ENCODE measurements at regions not wholly inside any gene's neighbourhood (a gene's known extent, or its start where the extent isn't known, plus 50 kb on each side); places are given as distances from the start of the nearest gene placed in this dataset.
"Not testable (repeated sequence)": the region's sequence is repeated elsewhere in the genome, so short reads cannot be mapped to it uniquely, and the experiment has no call there.

GRCh38 chr7:124101173-124101768 is 68.4 kb upstream of the TMEM229A start:
- Mint-ChIP-seq H3K4me3 (no peak overlapping the region), H3K9me3 (peaks cover 4 to 28% (median 12%) of the 10 kb centered on the region in 6 donors), H3K36me3 (no peaks in the 10 kb centered on the region), H3K27ac (no peak overlapping the region), H3K4me1 (no peaks in the 10 kb centered on the region), H3K27me3 (ENCODE audit: low read depth in 3 of 3) (peaks cover 0 to 3% (median 0%) of the 10 kb centered on the region in 3 donors)
- no peak for DNase-seq

- Mint-ChIP-seq H3K4me1 (no peaks in the 10 kb centered on the region), H3K27me3 (ENCODE audit: low read depth in 3 of 3) (peaks cover 0 to 3% (median 0%) of the 10 kb centered on the region in 3 donors), H3K27ac (no peak overlapping the region), H3K9me3 (peaks cover 4 to 28% (median 12%) of the 10 kb centered on the region in 6 donors), H3K36me3 (no peaks in the 10 kb centered on the region), H3K4me3 (no peak overlapping the region)
- DNase-seq, result no peak
Measured at GRCh38 chr7:124100190-124100589, 67.3 kb upstream of the TMEM229A start.

GRCh38 chr7:124099585-124099984 is 66.7 kb upstream of the TMEM229A start:
- not testable (repeated sequence) for H3K36me3 Mint-ChIP-seq; H3K4me3 Mint-ChIP-seq; H3K27ac Mint-ChIP-seq; H3K4me1 Mint-ChIP-seq; H3K27me3 Mint-ChIP-seq (ENCODE audit: low read depth in 3 of 3); DNase-seq
- H3K9me3 Mint-ChIP-seq, result peaks cover 4 to 27% (median 12%) of the 10 kb centered on the region in 6 donors

GRCh38 chr7:124089621-124090020 is 56.8 kb upstream of the TMEM229A start:
- DNase-seq, result no peak
- Mint-ChIP-seq H3K9me3 (peaks cover 6 to 15% (median 10%) of the 10 kb centered on the region in 6 donors), H3K4me1 (no peaks in the 10 kb centered on the region), H3K27me3 (ENCODE audit: low read depth in 3 of 3) (no peaks in the 10 kb centered on the region), H3K27ac (no peak overlapping the region), H3K4me3 (no peak overlapping the region), H3K36me3 (no peaks in the 10 kb centered on the region)

GRCh38 chr7:124088590-124088989 is 55.7 kb upstream of the TMEM229A start:
- Mint-ChIP-seq H3K27ac (no peak overlapping the region), H3K27me3 (ENCODE audit: low read depth in 3 of 3) (no peaks in the 10 kb centered on the region), H3K36me3 (no peaks in the 10 kb centered on the region), H3K4me1 (no peaks in the 10 kb centered on the region), H3K9me3 (peaks cover 6 to 15% (median 11%) of the 10 kb centered on the region in 6 donors), H3K4me3 (no peak overlapping the region)
- DNase-seq, result no peak

GRCh38 chr7:124086843-124087242 is 54.0 kb upstream of the TMEM229A start:
- no peak overlapping the region for H3K4me3 Mint-ChIP-seq
- no peaks in the 10 kb centered on the region for H3K36me3 Mint-ChIP-seq
- H3K27ac Mint-ChIP-seq, result no peak overlapping the region
- DNase-seq, result no peak
- peaks cover 0 to 2% (median 0%) of the 10 kb centered on the region in 3 donors for H3K27me3 Mint-ChIP-seq (ENCODE audit: low read depth in 3 of 3)
- H3K4me1 Mint-ChIP-seq, result no peaks in the 10 kb centered on the region
- peaks cover 2 to 16% (median 11%) of the 10 kb centered on the region in 6 donors for H3K9me3 Mint-ChIP-seq

DNA sequence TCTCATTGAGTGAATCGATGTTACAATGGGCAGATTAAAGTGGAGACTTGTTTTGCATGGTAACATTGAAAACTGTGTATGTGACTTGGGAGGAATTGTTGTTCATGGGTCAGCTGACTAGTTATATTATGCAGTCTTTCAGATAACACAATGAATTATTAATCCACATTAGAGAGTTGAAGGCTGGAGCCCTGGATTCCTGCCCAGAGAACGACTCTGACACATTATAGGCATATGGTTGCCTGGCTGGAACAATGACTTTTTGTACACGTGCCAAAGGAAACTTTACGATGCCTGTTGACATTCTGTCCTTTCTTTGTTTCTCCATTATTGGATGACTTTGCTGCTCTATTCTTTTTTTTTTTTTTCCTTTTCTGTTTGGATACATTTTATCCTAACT is 52.3 kb upstream of the TMEM229A start:
- Mint-ChIP-seq H3K4me1 (no peaks in the 10 kb centered on the region), H3K27me3 (ENCODE audit: low read depth in 3 of 3) (peaks cover 0 to 2% (median 0%) of the 10 kb centered on the region in 3 donors), H3K36me3 (no peaks in the 10 kb centered on the region), H3K9me3 (peaks cover 2 to 17% (median 10%) of the 10 kb centered on the region in 6 donors), H3K4me3 (no peak overlapping the region), H3K27ac (no peak overlapping the region)
- DNase-seq, result no peak

- H3K27me3 Mint-ChIP-seq (ENCODE audit: low read depth in 3 of 3), result peaks cover 0 to 2% (median 0%) of the 10 kb centered on the region in 3 donors
- H3K9me3 Mint-ChIP-seq, result peaks cover 2 to 17% (median 8%) of the 10 kb centered on the region in 6 donors
- H3K4me3 Mint-ChIP-seq, result no peak overlapping the region
- no peaks in the 10 kb centered on the region for H3K36me3 Mint-ChIP-seq
- no peak for DNase-seq
- H3K4me1 Mint-ChIP-seq, result no peaks in the 10 kb centered on the region
- H3K27ac Mint-ChIP-seq, result no peak overlapping the region
Measured at GRCh38 chr7:124084024-124084423, 51.2 kb upstream of the TMEM229A start.
